Spleen (tissue), 11 donors: ENCODE measurements at regions not wholly inside any gene's neighbourhood (a gene's known extent, or its start where the extent isn't known, plus 50 kb on each side); places are given as distances from the start of the nearest gene placed in this dataset.

Experiments
- DNase-seq: peaks from one replicate; pipeline ENCODE4 v3.0.0-alpha.2; 2020
- H3K27ac ChIP-seq, 8 donors: fragments of 200-600 bp; sonication (generic) in 7 of 8; 1 replicate in 4 of 8; 2 replicates in 4 of 8; pipeline versions ENCODE4 v1.5.0 to v1.8.0; 2016 to 2021; ENCODE audit warnings: inconsistent platforms in 4 of 8, mild to moderate bottlenecking in 4 of 8, moderate library complexity in 1 of 8
- H3K27me3 ChIP-seq, 7 donors: fragments of 200-600 bp; sonication (generic) in 6 of 7; replicated peaks in 1 of 7; 1 replicate in 4 of 7; 2 replicates in 3 of 7; pipeline versions ENCODE4 v1.5.0 to v1.8.0; 2016 to 2021; ENCODE audit warnings: inconsistent platforms in 3 of 7, mild to moderate bottlenecking in 1 of 7
- H3K36me3 ChIP-seq, 6 donors: fragments of 200-600 bp; sonication (generic) in 5 of 6; 1 replicate in 4 of 6; 2 replicates in 2 of 6; pipeline versions ENCODE4 v1.5.0 to v1.8.0; 2016 to 2021; ENCODE audit warnings: inconsistent platforms in 2 of 6
- H3K4me1 ChIP-seq, 6 donors: fragments of 200-600 bp; sonication (generic) in 5 of 6; 1 replicate in 3 of 6; 2 replicates in 3 of 6; pipeline versions ENCODE4 v1.5.0 to v1.8.0; 2016 to 2021; ENCODE audit warnings: inconsistent platforms in 3 of 6
- H3K4me3 ChIP-seq, 8 donors: fragments of 200-600 bp; sonication (generic) in 7 of 8; 1 replicate in 4 of 8; 2 replicates in 4 of 8; pipeline versions ENCODE4 v1.5.0 to v1.8.0; 2016 to 2021; ENCODE audit warnings: inconsistent platforms in 4 of 8, mild to moderate bottlenecking in 4 of 8, moderate library complexity in 2 of 8
- H3K9me3 ChIP-seq, 8 donors: fragments of 200-600 bp; sonication (generic) in 7 of 8; 1 replicate in 4 of 8; 2 replicates in 4 of 8; pipeline versions ENCODE4 v1.5.0 to v1.8.0; 2016 to 2021; ENCODE audit warnings: inconsistent platforms in 4 of 8
- CTCF ChIP-seq, 11 experiments: fragments of 200-600 bp in 7 of 11; fragments of 450-650 bp in 4 of 11; sonication (generic) in 4 of 11; IDR thresholded peaks in 8 of 11; conservative IDR thresholded peaks in 3 of 11; 1 replicate in 7 of 11; 2 replicates in 4 of 11; pipeline versions ENCODE4 v1.4.0 to v1.8.0; 2016 to 2021; ENCODE audit warnings: antibody characterized with exemption in 11 of 11, inconsistent platforms in 4 of 11, mild to moderate bottlenecking in 1 of 11
- POLR2A ChIP-seq, 3 donors: fragments of 450-650 bp; IDR thresholded peaks; one replicate each; pipeline ENCODE4 v1.5.1; 2017; ENCODE audit warnings: antibody characterized with exemption in 3 of 3, mild to moderate bottlenecking in 1 of 3
- POLR2AphosphoS5 ChIP-seq, 3 donors: sonication (generic); formaldehyde crosslinking; IDR thresholded peaks; one replicate each; pipeline ENCODE4 v1.5.1; 2017; ENCODE audit warnings: antibody characterized with exemption in 3 of 3
- WGBS, 5 donors: extraction: QIAGEN DNeasy Blood & Tissue Kit in 3 of 5; methylation state at CpG; one replicate each; pipeline versions ENCODE4 v1.1.5 to v1.1.7; 2013 to 2018; 5-methylcytosine and 5-hydroxymethylcytosine counted together
- intact Hi-C: fragments of 100-400 bp; cut with DNase I; formaldehyde crosslinking; loops from one replicate; pipeline ENCODE4 v1.15.0; 2023; ENCODE audit warnings: low total_unique reads
- donor health status: healthy with polysubstance abuse.
- donor health status: DM: no; HTN: no; CAD: no; lungs with moderate emphysema.
- donor health status: DM: no; HTN: no; CAD: no.
- donor health status: Bipolar disorder and iron deficiency.
- donor health status: healthy.
- donor health status: DM: no; HTN: no; CAD: no.
- donor health status: DM: yes; HTN: yes; CAD: no.

GRCh38 chr12:13897811-13898210 lies 83.6 kb downstream of the GRIN2B start:
- no peaks in the 10 kb centered on the region for H3K9me3 ChIP-seq
- no peak for TF ChIP-seq POLR2A (IDR thresholded peaks at IDR 0.05)
- TF ChIP-seq CTCF (IDR thresholded peaks at IDR 0.05 in 8 of 11, conservative IDR thresholded peaks at IDR 0.05 in 3 of 11): no peak
- no peak for TF ChIP-seq POLR2AphosphoS5 (IDR thresholded peaks at IDR 0.05)
- H3K36me3 ChIP-seq: no peaks in the 10 kb centered on the region
- no peak for DNase-seq
- H3K27ac ChIP-seq: no peak overlapping the region
- no peaks in the 10 kb centered on the region for H3K4me1 ChIP-seq
- intact Hi-C loops: no loop called here
- no peak overlapping the region for H3K4me3 ChIP-seq
- H3K27me3 ChIP-seq: no peaks in the 10 kb centered on the region

- DNase-seq: no peak
- TF ChIP-seq POLR2A (IDR thresholded peaks at IDR 0.05): no peak
- no peak for TF ChIP-seq POLR2AphosphoS5 (IDR thresholded peaks at IDR 0.05)
- TF ChIP-seq CTCF (IDR thresholded peaks at IDR 0.05 in 8 of 11, conservative IDR thresholded peaks at IDR 0.05 in 3 of 11): no peak
- Histone ChIP-seq H3K27ac (no peak overlapping the region), H3K27me3 (peaks cover 0 to 2% (median 0%) of the 10 kb centered on the region in 7 donors), H3K4me3 (no peak overlapping the region), H3K9me3 (no peaks in the 10 kb centered on the region), H3K4me1 (no peaks in the 10 kb centered on the region), H3K36me3 (no peaks in the 10 kb centered on the region)
- intact Hi-C loops: no loop called here
- 77 to 88% (median 80%) methylated on average over 9 of the region's 9 CpGs for WGBS, 5 donors
Measured at GRCh38 chr12:13896063-13896626, 85.3 kb downstream of the GRIN2B start.

GRCh38 chr12:13891902-13892301 lies 89.5 kb downstream of the GRIN2B start:
- intact Hi-C loops: no loop called here
- WGBS, 5 donors: 82 to 94% (median 90%) methylated on average over 2 of the region's 2 CpGs
- Histone ChIP-seq H3K27me3 (peaks cover 0 to 11% (median 0%) of the 10 kb centered on the region in 7 donors), H3K36me3 (no peaks in the 10 kb centered on the region), H3K9me3 (no peaks in the 10 kb centered on the region), H3K4me1 (no peaks in the 10 kb centered on the region), H3K27ac (no peak overlapping the region), H3K4me3 (no peak overlapping the region)
- TF ChIP-seq CTCF (IDR thresholded peaks at IDR 0.05 in 8 of 11, conservative IDR thresholded peaks at IDR 0.05 in 3 of 11) (no peak), POLR2A (IDR thresholded peaks at IDR 0.05) (no peak), POLR2AphosphoS5 (IDR thresholded peaks at IDR 0.05) (no peak)
- DNase-seq: no peak

- DNase-seq: no peak
- no peak overlapping the region for H3K4me3 ChIP-seq
- H3K4me1 ChIP-seq: no peaks in the 10 kb centered on the region
- peaks cover 0 to 19% (median 0%) of the 10 kb centered on the region in 7 donors for H3K27me3 ChIP-seq
- H3K27ac ChIP-seq: no peak overlapping the region
- TF ChIP-seq POLR2AphosphoS5 (IDR thresholded peaks at IDR 0.05) (no peak), CTCF (IDR thresholded peaks at IDR 0.05 in 8 of 11, conservative IDR thresholded peaks at IDR 0.05 in 3 of 11) (no peak), POLR2A (IDR thresholded peaks at IDR 0.05) (no peak)
- intact Hi-C loops: no loop called here
- 51 to 97% (median 87%) methylated on average over 2 of the region's 2 CpGs for WGBS, 5 donors
- H3K36me3 ChIP-seq: no peaks in the 10 kb centered on the region
- no peaks in the 10 kb centered on the region for H3K9me3 ChIP-seq
Measured at GRCh38 chr12:13890943-13891342, 90.5 kb downstream of the GRIN2B start.
